OCI-LY1 (cell line): ENCODE measurements at regions not wholly inside any gene's neighbourhood (a gene's known extent, or its start where the extent isn't known, plus 50 kb on each side); places are given as distances from the start of the nearest gene placed in this dataset.

Experiments used
- H2AFZ ChIP-seq: fragments of 200-600 bp; sonication (generic), shearing (Covaris generic); 2 replicates; pipeline ENCODE4 v1.6.0; 2014; ENCODE audit warnings: antibody characterized with exemption, mild to moderate bottlenecking, low read length
- H3F3A ChIP-seq: fragments of 200-600 bp; sonication (generic), shearing (Covaris generic); 2 replicates; pipeline ENCODE4 v1.6.0; 2014; ENCODE audit warnings: mild to moderate bottlenecking, antibody characterized with exemption, low read length, moderate library complexity; ENCODE audit not compliant: insufficient read depth
- H3K27ac ChIP-seq: fragments of 200-600 bp; sonication (generic); 2 replicates; pipeline ENCODE4 v1.5.1; 2014; ENCODE audit warnings: low read length, mixed run types, mild to moderate bottlenecking, low read depth; ENCODE audit not compliant: poor library complexity, severe bottlenecking
- H3K27me3 ChIP-seq: fragments of 200-600 bp; sonication (generic); 2 replicates; pipeline ENCODE4 v1.6.0; 2014; ENCODE audit warnings: antibody characterized with exemption, mild to moderate bottlenecking, low read length, moderate library complexity; ENCODE audit not compliant: insufficient read depth
- H3K36me3 ChIP-seq: fragments of 200-600 bp; sonication (generic); 2 replicates; pipeline ENCODE4 v1.6.1; 2014; ENCODE audit warnings: mild to moderate bottlenecking, antibody characterized with exemption, low read length, moderate library complexity, mixed read lengths; ENCODE audit not compliant: insufficient read depth
- H3K4me1 ChIP-seq: fragments of 200-600 bp; sonication (generic); 2 replicates; pipeline ENCODE4 v1.5.1; 2014; ENCODE audit warnings: mild to moderate bottlenecking, low read length, moderate library complexity; ENCODE audit not compliant: insufficient read depth, severe bottlenecking
- H3K4me2 ChIP-seq: fragments of 200-600 bp; sonication (generic), shearing (Covaris generic); 2 replicates; pipeline ENCODE4 v1.6.1; 2014; ENCODE audit warnings: low read length
- H3K4me3 ChIP-seq: fragments of 200-600 bp; sonication (generic); 2 replicates; pipeline ENCODE4 v1.5.1; 2014; ENCODE audit warnings: low read length, low read depth, mild to moderate bottlenecking, mixed read lengths; ENCODE audit not compliant: poor library complexity, severe bottlenecking
- H3K79me2 ChIP-seq: fragments of 200-600 bp; shearing (Covaris generic); 2 replicates; pipeline ENCODE4 v1.6.1; 2016; ENCODE audit warnings: mixed run types, low read length, mixed read lengths; ENCODE audit not compliant: insufficient read depth
- H3K9ac ChIP-seq: fragments of 200-600 bp; sonication (generic), shearing (Covaris generic); 2 replicates; pipeline ENCODE4 v1.6.1; 2014; ENCODE audit warnings: mild to moderate bottlenecking, low read length, mixed read lengths
- H3K9me2 ChIP-seq: fragments of 200-600 bp; sonication (generic), shearing (Covaris generic); 2 replicates; pipeline ENCODE4 v1.6.1; 2014; ENCODE audit warnings: low read depth, mild to moderate bottlenecking, low read length, mixed read lengths
- H3K9me3 ChIP-seq: fragments of 200-600 bp; shearing (Covaris generic); 2 replicates; pipeline ENCODE4 v1.6.1; 2014; ENCODE audit warnings: low read length, mixed read lengths
- H4K20me1 ChIP-seq: fragments of 200-600 bp; sonication (generic), shearing (Covaris generic); 2 replicates; pipeline ENCODE4 v1.6.0; 2016; ENCODE audit warnings: mild to moderate bottlenecking, low read length; ENCODE audit not compliant: insufficient read depth
- EZH2 ChIP-seq: fragments of 200-600 bp; sonication (generic), shearing (Covaris generic); IDR thresholded peaks from 2 replicates; pipeline ENCODE4 v1.8.0; 2017; ENCODE audit warnings: borderline replicate concordance, mixed run types, mild to moderate bottlenecking, antibody characterized with exemption, low read length, moderate library complexity, mixed read lengths
- TF ChIP-seq, protein P1 (sequence below): fragments of 200-600 bp; sonication (generic), shearing (Covaris generic); IDR thresholded peaks from 2 replicates; pipeline ENCODE4 v1.5.1; 2017; ENCODE audit warnings: mild to moderate bottlenecking, antibody characterized with exemption, low read length, moderate library complexity, mixed read lengths

DNA sequence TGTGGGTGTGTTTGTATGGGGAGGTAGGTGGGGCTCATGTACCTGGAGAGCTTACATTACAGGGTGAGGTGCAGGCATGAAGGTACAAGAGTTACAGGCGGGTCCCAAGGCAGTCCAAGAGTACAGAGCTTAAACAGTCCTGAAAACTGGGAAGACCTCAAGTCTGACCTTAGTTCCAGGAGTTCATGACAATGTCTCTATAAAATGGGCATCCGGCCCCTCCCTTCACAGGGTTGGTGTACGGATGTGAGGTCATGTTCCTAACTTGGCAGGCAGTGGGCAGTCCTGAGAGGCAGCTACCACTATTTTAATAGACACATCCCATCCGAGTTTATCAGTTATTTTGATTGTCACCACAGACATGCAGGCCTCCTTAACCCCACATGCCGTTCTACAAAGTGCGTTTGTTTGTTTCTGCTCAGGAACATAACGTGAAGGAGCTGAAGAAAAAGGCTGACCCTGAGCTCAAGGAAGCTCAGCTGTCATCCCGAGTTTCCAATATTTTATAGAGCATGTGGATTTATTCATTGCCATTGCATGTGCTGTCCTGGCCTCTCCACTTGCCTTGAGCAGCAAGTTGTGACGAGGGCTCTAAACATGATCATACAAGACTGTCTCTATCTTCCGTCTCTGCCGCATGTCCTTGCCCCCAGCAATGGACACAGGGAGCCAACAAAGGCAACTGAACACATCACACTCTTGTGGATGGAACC, 647.5 kb upstream of the IGFBP3 start:
- no peaks in the 10 kb centered on the region for H3K9me2 ChIP-seq
- H4K20me1 ChIP-seq: no peaks in the 10 kb centered on the region
- H3K4me3 ChIP-seq: no peak overlapping the region
- TF ChIP-seq, protein P1, sequence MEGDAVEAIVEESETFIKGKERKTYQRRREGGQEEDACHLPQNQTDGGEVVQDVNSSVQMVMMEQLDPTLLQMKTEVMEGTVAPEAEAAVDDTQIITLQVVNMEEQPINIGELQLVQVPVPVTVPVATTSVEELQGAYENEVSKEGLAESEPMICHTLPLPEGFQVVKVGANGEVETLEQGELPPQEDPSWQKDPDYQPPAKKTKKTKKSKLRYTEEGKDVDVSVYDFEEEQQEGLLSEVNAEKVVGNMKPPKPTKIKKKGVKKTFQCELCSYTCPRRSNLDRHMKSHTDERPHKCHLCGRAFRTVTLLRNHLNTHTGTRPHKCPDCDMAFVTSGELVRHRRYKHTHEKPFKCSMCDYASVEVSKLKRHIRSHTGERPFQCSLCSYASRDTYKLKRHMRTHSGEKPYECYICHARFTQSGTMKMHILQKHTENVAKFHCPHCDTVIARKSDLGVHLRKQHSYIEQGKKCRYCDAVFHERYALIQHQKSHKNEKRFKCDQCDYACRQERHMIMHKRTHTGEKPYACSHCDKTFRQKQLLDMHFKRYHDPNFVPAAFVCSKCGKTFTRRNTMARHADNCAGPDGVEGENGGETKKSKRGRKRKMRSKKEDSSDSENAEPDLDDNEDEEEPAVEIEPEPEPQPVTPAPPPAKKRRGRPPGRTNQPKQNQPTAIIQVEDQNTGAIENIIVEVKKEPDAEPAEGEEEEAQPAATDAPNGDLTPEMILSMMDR: no peak
- TF ChIP-seq EZH2: no peak
- H3K27ac ChIP-seq: no peak overlapping the region
- H3K4me1 ChIP-seq: no peaks in the 10 kb centered on the region
- no peaks in the 10 kb centered on the region for H3K9me3 ChIP-seq
- H3K4me2 ChIP-seq: no peak overlapping the region
- H2AFZ ChIP-seq: no peak overlapping the region
- H3K9ac ChIP-seq: no peak overlapping the region
- no peaks in the 10 kb centered on the region for H3K36me3 ChIP-seq
- no peaks in the 10 kb centered on the region for H3F3A ChIP-seq
- H3K27me3 ChIP-seq: no peaks in the 10 kb centered on the region
- no peaks in the 10 kb centered on the region for H3K79me2 ChIP-seq

DNA sequence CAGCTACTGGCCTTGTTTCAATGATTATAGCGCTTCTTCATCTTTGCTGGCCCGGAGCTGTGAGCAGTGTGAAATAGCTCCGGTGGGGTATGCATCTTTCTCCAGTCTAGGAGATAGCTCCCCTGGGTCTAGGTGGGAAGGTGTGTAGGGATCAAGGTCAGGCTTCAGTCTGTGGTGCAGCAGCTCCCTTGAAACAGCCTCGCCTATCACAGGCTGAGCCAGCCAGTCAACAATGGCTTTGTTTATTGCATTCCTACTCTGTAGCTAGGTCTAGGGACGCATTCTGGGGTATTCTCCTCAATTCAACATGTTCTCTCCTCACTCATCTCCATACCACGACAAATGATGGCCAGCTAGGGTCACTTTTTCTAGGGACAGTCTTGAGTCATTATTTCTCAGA, 646.8 kb upstream of the IGFBP3 start:
- Histone ChIP-seq H3K36me3 (no peaks in the 10 kb centered on the region), H3K79me2 (no peaks in the 10 kb centered on the region), H3K27ac (no peak overlapping the region), H3K9ac (no peak overlapping the region), H3K9me3 (no peaks in the 10 kb centered on the region), H3K4me1 (no peaks in the 10 kb centered on the region), H2AFZ (no peak overlapping the region), H3F3A (no peaks in the 10 kb centered on the region), H3K4me3 (no peak overlapping the region), H3K27me3 (no peaks in the 10 kb centered on the region), H3K9me2 (no peaks in the 10 kb centered on the region), H3K4me2 (no peak overlapping the region), H4K20me1 (no peaks in the 10 kb centered on the region)
- no peak for TF ChIP-seq EZH2
- TF ChIP-seq, protein P1: no peak

GRCh38 chr7:46566097-46566774, 645.2 kb upstream of the IGFBP3 start:
- Histone ChIP-seq H2AFZ (no peak overlapping the region), H3K4me1 (no peaks in the 10 kb centered on the region), H4K20me1 (no peaks in the 10 kb centered on the region), H3K36me3 (no peaks in the 10 kb centered on the region), H3K9me2 (no peaks in the 10 kb centered on the region), H3K9ac (no peak overlapping the region), H3K4me2 (no peak overlapping the region), H3K27ac (no peak overlapping the region), H3K9me3 (no peaks in the 10 kb centered on the region), H3F3A (no peaks in the 10 kb centered on the region), H3K4me3 (no peak overlapping the region), H3K79me2 (no peaks in the 10 kb centered on the region), H3K27me3 (no peaks in the 10 kb centered on the region)
- TF ChIP-seq, protein P1: no peak
- no peak for TF ChIP-seq EZH2
